NCI-H82 treated with DMSO at 0.1 percent for 48 hours (cell line): ENCODE measurements at regions not wholly inside any gene's neighbourhood (a gene's known extent, or its start where the extent isn't known, plus 50 kb on each side); places are given as distances from the start of the nearest gene placed in this dataset.

Source experiments
- DNase-seq: peaks from one replicate; lab custom pipeline; 2025; ENCODE audit not compliant: unreplicated experiment; lab: John Stamatoyannopoulos, UW

DNA sequence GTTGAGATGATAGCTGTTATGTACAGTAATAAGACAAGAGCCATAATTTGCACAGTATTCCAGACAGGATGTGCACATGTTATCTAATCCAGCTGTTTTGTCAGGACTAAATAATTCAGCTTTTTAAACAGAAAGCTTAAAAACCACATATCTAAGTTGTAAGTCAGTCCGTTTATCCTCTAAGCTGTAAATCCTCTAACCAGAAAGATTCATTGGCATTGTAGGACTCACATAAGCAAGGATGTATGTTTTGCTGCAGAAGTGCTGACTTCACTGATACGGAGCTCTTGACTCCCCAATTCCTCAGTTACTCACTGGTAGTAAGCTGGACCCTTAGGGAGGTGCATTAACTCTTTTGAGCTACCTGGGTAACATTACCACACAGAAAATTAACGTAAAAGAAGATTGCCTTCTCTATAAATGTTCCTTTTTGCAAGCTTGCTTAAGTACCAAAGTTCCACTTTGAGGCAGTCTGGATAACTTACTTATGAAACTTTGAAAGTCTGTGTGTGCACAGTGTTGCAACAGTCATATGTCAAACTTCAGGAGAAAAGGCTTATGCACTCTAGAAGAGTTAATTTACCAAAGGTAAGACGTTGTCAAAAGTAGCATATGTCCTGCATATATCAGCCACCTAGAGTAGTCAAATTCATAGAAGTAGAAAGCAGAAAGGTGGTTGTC lies 58.3 kb upstream of the MAGEB2 start:
- DNase-seq = no peak

DNA sequence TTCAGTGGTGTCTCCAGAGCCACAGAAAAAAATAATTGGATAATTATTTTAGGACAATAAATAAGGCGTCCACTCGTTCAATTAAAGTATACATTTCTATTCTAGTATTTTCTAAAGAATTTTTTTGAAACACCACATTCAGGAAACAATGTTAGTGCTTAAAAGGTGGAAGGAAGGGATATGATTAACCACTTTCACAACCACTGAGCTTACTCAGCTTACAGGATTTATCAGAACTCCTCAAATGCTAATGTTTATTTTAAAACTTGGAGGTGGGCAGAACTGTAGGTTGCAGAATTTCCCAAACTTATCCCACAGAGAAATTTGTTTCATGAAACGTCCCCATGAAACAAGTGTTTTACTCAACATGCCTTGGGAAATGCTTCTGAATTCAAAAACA lies 54.3 kb upstream of the MAGEB2 start:
- no peak for DNase-seq
